ENCODE measurements at regions not wholly inside any gene's neighbourhood (a gene's known extent, or its start where the extent isn't known, plus 50 kb on each side); places are given as distances from the start of the nearest gene placed in this dataset.
"Not testable (repeated sequence)": the region's sequence is repeated elsewhere in the genome, so short reads cannot be mapped to it uniquely, and the experiment has no call there.

- no peak for DNase-seq (ENCODE audit: extremely low read depth, insufficient read length)
- no peak overlapping the region for H3K4me3 ChIP-seq (replicated peaks; ENCODE audit: low read depth, low read length)
- TF ChIP-seq, protein P1, sequence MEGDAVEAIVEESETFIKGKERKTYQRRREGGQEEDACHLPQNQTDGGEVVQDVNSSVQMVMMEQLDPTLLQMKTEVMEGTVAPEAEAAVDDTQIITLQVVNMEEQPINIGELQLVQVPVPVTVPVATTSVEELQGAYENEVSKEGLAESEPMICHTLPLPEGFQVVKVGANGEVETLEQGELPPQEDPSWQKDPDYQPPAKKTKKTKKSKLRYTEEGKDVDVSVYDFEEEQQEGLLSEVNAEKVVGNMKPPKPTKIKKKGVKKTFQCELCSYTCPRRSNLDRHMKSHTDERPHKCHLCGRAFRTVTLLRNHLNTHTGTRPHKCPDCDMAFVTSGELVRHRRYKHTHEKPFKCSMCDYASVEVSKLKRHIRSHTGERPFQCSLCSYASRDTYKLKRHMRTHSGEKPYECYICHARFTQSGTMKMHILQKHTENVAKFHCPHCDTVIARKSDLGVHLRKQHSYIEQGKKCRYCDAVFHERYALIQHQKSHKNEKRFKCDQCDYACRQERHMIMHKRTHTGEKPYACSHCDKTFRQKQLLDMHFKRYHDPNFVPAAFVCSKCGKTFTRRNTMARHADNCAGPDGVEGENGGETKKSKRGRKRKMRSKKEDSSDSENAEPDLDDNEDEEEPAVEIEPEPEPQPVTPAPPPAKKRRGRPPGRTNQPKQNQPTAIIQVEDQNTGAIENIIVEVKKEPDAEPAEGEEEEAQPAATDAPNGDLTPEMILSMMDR (IDR thresholded peaks at IDR 0.05; ENCODE audit: insufficient read depth, low read length, poor library complexity, severe bottlenecking): no peak
Observed at GRCh38 chr3:8320711-8321458, 180.7 kb upstream of the LMCD1 start.

DNA sequence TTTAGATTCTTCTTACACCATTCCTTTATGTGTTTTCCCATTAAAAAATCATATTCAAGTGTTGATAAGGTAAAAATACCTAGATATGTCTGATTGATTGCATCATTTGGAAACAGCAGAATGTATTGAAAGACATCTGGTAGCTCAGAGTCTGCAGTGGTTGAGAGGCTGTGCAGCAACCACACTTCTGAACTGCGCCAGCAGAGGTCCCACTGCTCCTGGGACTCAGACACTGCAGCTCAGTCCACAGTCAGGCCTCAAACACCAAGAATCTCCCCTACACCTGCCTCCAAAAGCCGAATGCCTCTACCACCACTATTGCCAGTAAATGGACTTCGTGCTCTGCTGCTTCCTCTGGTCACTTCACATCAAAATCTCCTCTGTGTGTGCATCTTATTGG lies 176.9 kb upstream of the LMCD1 start:
- Histone ChIP-seq H3K4me3 (replicated peaks; ENCODE audit: low read depth, low read length) (no peak overlapping the region), H3K27me3 (replicated peaks; ENCODE audit: control insufficient read depth, insufficient read depth, low read length) (peaks cover 4% of the 10 kb centered on the region), H3K36me3 (ENCODE audit: control insufficient read depth, insufficient read depth, low read length) (no peaks in the 10 kb centered on the region)
- DNase-seq (ENCODE audit: extremely low read depth, insufficient read length): peak; percentile 2
- TF ChIP-seq, protein P1 (IDR thresholded peaks at IDR 0.05; ENCODE audit: insufficient read depth, low read length, poor library complexity, severe bottlenecking): peak; percentile 65

More at GRCh38 chr3:8320711-8321458, 180.7 kb upstream of the LMCD1 start:
- no peaks in the 10 kb centered on the region for H3K36me3 ChIP-seq (ENCODE audit: control insufficient read depth, insufficient read depth, low read length)
- 0 out of 2 replicates have a peak, but pooled peaks cover 2% of the 10 kb centered on the region for H3K27me3 ChIP-seq (replicated peaks; ENCODE audit: control insufficient read depth, insufficient read depth, low read length)

DNA sequence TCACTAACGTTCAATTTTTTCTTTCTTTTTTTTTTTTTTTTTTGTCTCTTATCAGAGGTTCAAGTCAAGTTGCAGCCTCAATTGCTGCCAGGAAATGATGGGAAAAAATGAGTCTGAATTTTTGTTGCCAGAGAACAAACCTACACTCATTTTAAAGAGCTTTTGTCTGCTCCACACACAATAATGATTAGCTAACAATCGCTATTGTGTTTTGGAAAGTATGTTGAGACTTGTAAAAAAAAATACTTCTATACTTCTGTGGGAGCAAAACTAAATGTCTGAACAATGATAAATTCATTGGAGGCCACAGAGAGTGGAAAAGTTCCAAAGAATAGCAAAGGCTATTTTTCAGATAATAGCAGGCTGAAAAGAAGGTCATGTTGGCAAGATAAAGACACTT lies 176.3 kb upstream of the LMCD1 start:
- Histone ChIP-seq H3K4me3 (replicated peaks; ENCODE audit: low read depth, low read length) (no peak overlapping the region), H3K27me3 (replicated peaks; ENCODE audit: control insufficient read depth, insufficient read depth, low read length) (peaks cover 4% of the 10 kb centered on the region), H3K36me3 (ENCODE audit: control insufficient read depth, insufficient read depth, low read length) (no peaks in the 10 kb centered on the region)
- no peak for DNase-seq (ENCODE audit: extremely low read depth, insufficient read length)
- TF ChIP-seq, protein P1 (IDR thresholded peaks at IDR 0.05; ENCODE audit: insufficient read depth, low read length, poor library complexity, severe bottlenecking): no peak

DNA sequence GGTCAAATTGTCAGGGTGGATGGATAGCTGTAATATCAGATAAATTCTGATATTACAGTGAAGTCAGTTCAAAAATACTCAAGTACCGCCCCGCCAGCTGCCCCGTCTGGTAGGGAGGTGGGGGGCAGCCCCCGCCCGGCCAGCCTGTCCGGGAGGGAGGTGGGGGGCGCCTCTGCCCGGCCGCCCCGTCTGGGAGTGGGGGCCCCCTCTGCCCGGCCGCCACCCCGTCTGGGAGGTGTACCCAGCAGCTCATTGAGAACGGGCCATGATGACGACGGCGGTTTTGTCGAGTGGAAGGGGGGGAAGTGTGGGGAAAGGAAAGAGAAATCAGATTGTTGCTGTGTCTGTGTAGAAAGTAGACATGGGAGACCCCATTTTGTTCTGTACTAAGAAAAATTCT lies 175.8 kb upstream of the LMCD1 start:
- not testable (repeated sequence) for H3K36me3 ChIP-seq (ENCODE audit: control insufficient read depth, insufficient read depth, low read length); H3K27me3 ChIP-seq (replicated peaks; ENCODE audit: control insufficient read depth, insufficient read depth, low read length); DNase-seq (ENCODE audit: extremely low read depth, insufficient read length); H3K4me3 ChIP-seq (replicated peaks; ENCODE audit: low read depth, low read length)

DNA sequence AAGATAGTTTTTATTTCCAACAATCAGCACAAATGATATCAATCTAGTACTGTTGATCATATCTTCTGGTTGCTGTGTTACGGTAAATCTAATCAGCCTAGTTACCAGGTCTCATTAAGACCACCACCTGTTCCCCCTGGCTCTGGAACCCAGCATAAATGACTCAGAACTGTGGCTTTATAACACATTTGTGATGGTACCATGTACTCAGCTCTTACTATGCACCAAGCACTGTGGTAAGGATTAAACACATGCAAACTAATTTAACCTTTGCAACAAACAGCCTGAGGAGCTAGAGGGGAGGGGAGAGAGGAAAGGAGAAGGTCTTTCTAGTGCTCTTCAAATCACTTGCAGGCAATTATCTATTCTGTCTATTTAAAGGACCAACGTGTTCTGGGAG lies 173.9 kb upstream of the LMCD1 start:
- no peak for DNase-seq (ENCODE audit: extremely low read depth, insufficient read length)
- Histone ChIP-seq H3K27me3 (replicated peaks; ENCODE audit: control insufficient read depth, insufficient read depth, low read length) (peaks cover 4% of the 10 kb centered on the region), H3K36me3 (ENCODE audit: control insufficient read depth, insufficient read depth, low read length) (no peaks in the 10 kb centered on the region), H3K4me3 (replicated peaks; ENCODE audit: low read depth, low read length) (no peak overlapping the region)
- TF ChIP-seq, protein P1 (IDR thresholded peaks at IDR 0.05; ENCODE audit: insufficient read depth, low read length, poor library complexity, severe bottlenecking): no peak

DNA sequence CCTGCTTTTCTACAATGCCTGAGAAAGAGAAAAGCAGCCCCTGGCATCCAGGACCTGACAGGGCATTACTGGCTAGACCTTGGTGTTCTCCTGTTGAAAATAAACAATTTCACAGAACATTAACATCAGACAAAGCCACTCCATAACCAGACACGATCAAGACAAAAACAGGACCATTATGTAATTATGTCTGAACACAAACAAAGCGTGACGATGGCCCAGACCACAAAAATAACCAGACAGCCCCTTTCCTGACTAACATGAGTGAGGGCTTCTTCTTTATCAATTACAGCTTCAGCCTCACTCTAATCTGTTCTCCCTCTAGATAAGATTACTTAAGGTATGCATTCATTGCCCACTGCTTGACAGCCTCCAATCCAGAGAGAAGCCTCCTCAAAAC lies 172.7 kb upstream of the LMCD1 start:
- TF ChIP-seq, protein P1 (IDR thresholded peaks at IDR 0.05; ENCODE audit: insufficient read depth, low read length, poor library complexity, severe bottlenecking): no peak
- no peak for DNase-seq (ENCODE audit: extremely low read depth, insufficient read length)
- no peak overlapping the region for H3K4me3 ChIP-seq (replicated peaks; ENCODE audit: low read depth, low read length)
- no peaks in the 10 kb centered on the region for H3K36me3 ChIP-seq (ENCODE audit: control insufficient read depth, insufficient read depth, low read length)
- H3K27me3 ChIP-seq (replicated peaks; ENCODE audit: control insufficient read depth, insufficient read depth, low read length): peaks cover 3% of the 10 kb centered on the region
